AG04449 (cell line): ENCODE measurements at regions not wholly inside any gene's neighbourhood (a gene's known extent, or its start where the extent isn't known, plus 50 kb on each side); places are given as distances from the start of the nearest gene placed in this dataset.

Source experiments
- CTCF ChIA-PET: fragments of 350-600 bp; formaldehyde crosslinking; extraction: SDS; loops from one replicate; lab custom pipeline; 2021; ENCODE audit warnings: antibody characterized with exemption; lab: Yijun Ruan, JAX
- POLR2A ChIA-PET: fragments of 400-600, 350-600 bp; formaldehyde crosslinking; extraction: SDS; loops from one replicate; lab custom pipeline; 2020; ENCODE audit warnings: antibody characterized with exemption, inconsistent platforms; lab: Yijun Ruan, JAX
- DNase-seq: peaks from one replicate; pipeline ENCODE4 v3.0.0-alpha.2; 2010; ENCODE audit warnings: low read depth, low spot score
- H3K4me3 ChIP-seq: 2 replicates; pipeline ENCODE4 v1.5.1; 2011; ENCODE audit warnings: low read depth, mild to moderate bottlenecking, control low read depth, low read length
- CTCF ChIP-seq: IDR thresholded peaks from one replicate; pipeline ENCODE4 v1.5.1; 2011; ENCODE audit warnings: mild to moderate bottlenecking, moderate library complexity, low read length, control low read depth, inconsistent platforms; ENCODE audit not compliant: insufficient read depth; ENCODE audit errors: missing control alignments

GRCh38 chr2:198311020-198311419, 506.6 kb downstream of the PLCL1 start:
- ChIA-PET CTCF (interaction anchor here (0.7 to 12.2 kb wide), 7 partner anchors 12 to 1429 kb away, joined by 3 to 348 read pairs (median 6); no protein-coding TSS in a partner anchor), POLR2A (interaction anchor here (0.6 kb wide), 1 partner anchor 1164 kb away, joined by 3 read pairs; no protein-coding TSS in a partner anchor)
- no peak overlapping the region for H3K4me3 ChIP-seq
- DNase-seq = no peak
- TF ChIP-seq CTCF = no peak

GRCh38 chr2:198309673-198310280, 505.4 kb downstream of the PLCL1 start:
- no peak overlapping the region for H3K4me3 ChIP-seq
- peak; percentile 72 for TF ChIP-seq CTCF
- CTCF ChIA-PET = interaction anchor here (0.7 to 2.1 kb wide), 22 partner anchors 8 to 1566 kb away, joined by 3 to 31 read pairs (median 5); no protein-coding TSS in a partner anchor
- POLR2A ChIA-PET = no interaction called here
- no peak for DNase-seq

GRCh38 chr2:198309081-198309480, 504.7 kb downstream of the PLCL1 start:
- ChIA-PET POLR2A (no interaction called here), CTCF (interaction anchor here (0.7 to 2.1 kb wide), 23 partner anchors 9 to 1567 kb away, joined by 3 to 31 read pairs (median 5); no protein-coding TSS in a partner anchor)
- DNase-seq = no peak
- H3K4me3 ChIP-seq = no peak overlapping the region
- TF ChIP-seq CTCF = no peak

GRCh38 chr2:198308368-198308767, 504.0 kb downstream of the PLCL1 start:
- TF ChIP-seq CTCF = no peak
- no peak for DNase-seq
- no peak overlapping the region for H3K4me3 ChIP-seq
- ChIA-PET POLR2A (no interaction called here), CTCF (interaction anchor here (0.7 to 2.1 kb wide), 3 partner anchors 1177 to 1431 kb away, joined by 3 to 17 read pairs (median 4); no protein-coding TSS in a partner anchor)

GRCh38 chr2:198307093-198307492, 502.7 kb downstream of the PLCL1 start:
- ChIA-PET POLR2A (no interaction called here), CTCF (interaction anchor here (2.9 to 3.1 kb wide), 2 partner anchors 7 to 11 kb away, joined by 10 to 16 read pairs; no protein-coding TSS in a partner anchor)
- H3K4me3 ChIP-seq = no peak overlapping the region
- DNase-seq = no peak
- TF ChIP-seq CTCF = no peak

- CTCF ChIA-PET = interaction anchor here (2.9 to 4.9 kb wide), 3 partner anchors 9 to 1184 kb away, joined by 10 to 21 read pairs (median 16); no protein-coding TSS in a partner anchor
- DNase-seq = no peak
- no peak for TF ChIP-seq CTCF
- no peak overlapping the region for H3K4me3 ChIP-seq
- POLR2A ChIA-PET = no interaction called here
Observed at GRCh38 chr2:198304859-198305258, 500.5 kb downstream of the PLCL1 start.
